ENCODE measurements at regions not wholly inside any gene's neighbourhood (a gene's known extent, or its start where the extent isn't known, plus 50 kb on each side); places are given as distances from the start of the nearest gene placed in this dataset.

GRCh38 chr17:36696805-36697204 lies 95.4 kb downstream of the MRM1 start:
- no peak for DNase-seq

DNA sequence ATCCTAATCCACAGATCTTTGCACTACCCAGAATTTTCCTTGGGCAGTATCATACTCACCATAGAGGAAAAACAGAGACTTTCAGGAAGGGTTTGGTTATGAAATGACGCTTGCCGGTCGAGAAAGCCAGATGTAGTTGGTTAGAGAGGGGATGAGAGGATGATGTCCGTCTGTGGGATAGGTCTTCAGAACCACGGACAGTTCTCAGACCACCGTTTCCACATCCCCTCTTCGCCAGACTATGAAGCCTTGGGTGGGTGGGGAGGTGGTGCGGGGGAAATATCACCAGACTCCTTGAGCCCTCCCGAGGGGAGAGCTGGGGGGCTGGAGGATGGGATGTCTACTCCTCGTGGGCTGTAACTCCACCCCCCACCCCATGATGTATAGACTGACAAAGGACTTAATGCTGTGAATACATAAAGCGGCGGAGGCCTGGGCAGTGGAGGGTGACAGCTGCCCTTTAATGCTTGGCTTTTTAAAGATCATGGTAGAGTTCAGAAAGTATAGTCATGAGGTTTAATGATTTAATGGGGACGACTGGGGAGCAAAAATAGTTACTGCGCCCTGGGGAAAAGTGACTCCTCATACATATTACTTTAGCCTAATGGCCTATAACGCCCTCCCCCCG lies 96.6 kb downstream of the MRM1 start:
- no peak for DNase-seq

DNA sequence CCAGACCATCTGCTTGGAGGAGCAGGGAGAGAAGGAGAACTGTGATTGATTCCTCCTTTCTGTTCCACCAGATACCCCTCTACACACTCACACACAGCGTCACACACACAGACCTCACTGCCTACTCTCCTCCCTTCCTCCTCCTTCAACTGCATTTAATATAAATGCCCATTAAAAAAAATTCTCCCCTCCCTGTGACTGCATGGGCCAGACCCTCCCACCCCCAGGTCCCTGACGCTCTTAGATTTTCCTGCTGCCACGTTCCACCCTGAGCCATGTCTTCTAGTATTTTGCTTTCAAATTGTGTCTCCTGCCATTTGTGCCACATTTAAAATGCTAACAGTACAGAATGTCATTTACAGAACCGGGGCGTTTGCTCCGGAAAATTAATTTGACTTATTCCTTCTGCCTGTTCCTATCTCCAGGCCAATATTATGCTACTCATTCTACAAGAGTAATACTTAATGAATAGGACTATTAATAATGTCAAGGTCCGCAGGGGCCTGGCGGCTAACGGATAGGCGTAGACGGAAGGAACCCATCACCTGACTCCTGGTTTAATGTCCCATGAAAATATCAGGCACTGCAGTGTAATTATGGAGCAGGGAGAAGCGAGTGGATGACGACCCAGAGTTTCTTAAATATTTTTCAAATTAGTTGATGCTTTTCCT lies 100.2 kb downstream of the MRM1 start:
- no peak for DNase-seq

- no peak for DNase-seq
These were observed 101.3 kb downstream of the MRM1 start for GRCh38 chr17:36702636-36703035.

- DNase-seq, result peak; percentile 12
These were observed 102.5 kb downstream of the MRM1 start for GRCh38 chr17:36703860-36704266.

GRCh38 chr17:36705283-36705795 lies 104.0 kb downstream of the MRM1 start:
- DNase-seq, result no peak

GRCh38 chr17:36705874-36706731 lies 104.7 kb downstream of the MRM1 start:
- DNase-seq, result peak; percentile 62

- no peak for DNase-seq
These were observed 106.5 kb downstream of the MRM1 start for GRCh38 chr17:36707904-36708303.

- DNase-seq, result no peak
These were observed 113.4 kb downstream of the MRM1 start for GRCh38 chr17:36714789-36715188.

DNA sequence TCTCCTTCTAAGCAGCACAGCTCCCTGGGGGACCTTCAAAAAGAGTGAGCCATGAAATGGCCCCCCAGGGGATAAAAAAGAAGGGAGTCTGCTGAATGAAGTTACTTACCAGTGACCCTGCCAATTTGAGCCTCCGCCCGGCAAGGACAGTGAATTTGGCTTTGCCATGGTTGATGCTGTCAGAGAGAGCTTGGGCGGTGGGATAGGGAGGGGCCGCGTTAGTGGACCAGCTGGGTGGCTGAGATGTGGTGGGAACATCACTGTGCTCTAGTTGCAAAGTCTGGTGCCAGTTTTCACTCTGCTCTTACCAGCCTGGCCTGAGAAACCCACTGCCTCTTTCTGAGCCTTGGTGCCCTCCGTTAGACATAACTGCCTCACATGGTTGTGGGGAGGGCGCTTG lies 114.6 kb downstream of the MRM1 start:
- DNase-seq, result no peak

- no peak for DNase-seq
These were observed 115.7 kb downstream of the MRM1 start for GRCh38 chr17:36717088-36717487.

DNA sequence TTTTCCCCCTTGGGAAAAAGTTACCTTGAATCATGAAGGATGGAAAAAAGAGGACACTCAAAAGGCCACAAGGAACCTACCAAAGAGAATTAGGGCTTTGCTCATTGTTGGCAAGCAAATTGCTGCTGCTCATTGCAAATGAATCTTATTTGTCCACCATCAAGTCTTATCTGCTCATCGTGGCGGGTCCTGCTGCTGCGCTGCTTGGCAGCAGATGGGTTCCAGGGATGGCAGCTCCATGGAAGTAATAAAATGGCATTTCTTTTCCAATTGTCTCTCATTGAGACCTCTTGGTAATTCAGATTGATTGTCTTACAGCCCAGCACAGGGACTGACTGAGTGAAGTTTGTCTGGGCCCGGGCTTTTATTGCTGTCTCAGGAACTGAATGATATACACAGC lies 118.7 kb downstream of the MRM1 start:
- no peak for DNase-seq

- peak; percentile 37 for DNase-seq
These were observed 120.3 kb downstream of the MRM1 start for GRCh38 chr17:36721560-36722120.

GRCh38 chr17:36722121-36722902 lies 120.9 kb downstream of the MRM1 start:
- DNase-seq, result peak; percentile 75

GRCh38 chr17:36722903-36723263 lies 121.5 kb downstream of the MRM1 start:
- no peak for DNase-seq

- no peak for DNase-seq
These were observed 122.2 kb downstream of the MRM1 start for GRCh38 chr17:36723459-36724025.

GRCh38 chr17:36726199-36726598 lies 124.8 kb downstream of the MRM1 start:
- DNase-seq, result no peak

- DNase-seq, result no peak
These were observed 125.7 kb downstream of the MRM1 start for GRCh38 chr17:36727052-36727451.

DNA sequence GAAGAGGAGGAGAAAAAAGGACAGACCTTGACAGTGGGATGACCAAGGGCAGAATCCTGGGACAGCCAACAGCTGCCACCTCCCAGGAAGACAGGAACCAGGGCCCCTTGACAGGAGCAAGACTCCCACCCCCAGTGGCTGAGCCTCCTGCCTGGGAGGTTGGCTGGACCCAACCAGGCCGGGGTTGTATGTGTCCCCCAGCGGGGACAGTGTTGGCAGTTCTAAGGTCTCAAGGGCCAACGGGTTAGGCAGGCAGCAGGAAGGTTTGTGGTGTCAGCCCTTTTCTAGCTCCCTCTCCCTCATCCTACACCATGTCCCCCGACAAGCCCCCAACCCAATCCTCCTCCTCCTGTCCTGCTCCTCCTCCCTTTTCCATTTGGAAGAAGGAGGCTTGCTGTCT lies 126.2 kb downstream of the MRM1 start:
- no peak for DNase-seq

GRCh38 chr17:36728030-36728991 lies 126.9 kb downstream of the MRM1 start:
- no peak for DNase-seq
